ENCODE measurements at regions not wholly inside any gene's neighbourhood (a gene's known extent, or its start where the extent isn't known, plus 50 kb on each side); places are given as distances from the start of the nearest gene placed in this dataset.

- TF ChIP-seq, protein P1, sequence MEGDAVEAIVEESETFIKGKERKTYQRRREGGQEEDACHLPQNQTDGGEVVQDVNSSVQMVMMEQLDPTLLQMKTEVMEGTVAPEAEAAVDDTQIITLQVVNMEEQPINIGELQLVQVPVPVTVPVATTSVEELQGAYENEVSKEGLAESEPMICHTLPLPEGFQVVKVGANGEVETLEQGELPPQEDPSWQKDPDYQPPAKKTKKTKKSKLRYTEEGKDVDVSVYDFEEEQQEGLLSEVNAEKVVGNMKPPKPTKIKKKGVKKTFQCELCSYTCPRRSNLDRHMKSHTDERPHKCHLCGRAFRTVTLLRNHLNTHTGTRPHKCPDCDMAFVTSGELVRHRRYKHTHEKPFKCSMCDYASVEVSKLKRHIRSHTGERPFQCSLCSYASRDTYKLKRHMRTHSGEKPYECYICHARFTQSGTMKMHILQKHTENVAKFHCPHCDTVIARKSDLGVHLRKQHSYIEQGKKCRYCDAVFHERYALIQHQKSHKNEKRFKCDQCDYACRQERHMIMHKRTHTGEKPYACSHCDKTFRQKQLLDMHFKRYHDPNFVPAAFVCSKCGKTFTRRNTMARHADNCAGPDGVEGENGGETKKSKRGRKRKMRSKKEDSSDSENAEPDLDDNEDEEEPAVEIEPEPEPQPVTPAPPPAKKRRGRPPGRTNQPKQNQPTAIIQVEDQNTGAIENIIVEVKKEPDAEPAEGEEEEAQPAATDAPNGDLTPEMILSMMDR (IDR thresholded peaks at IDR 0.05; ENCODE audit: poor library complexity), result no peak
- TF ChIP-seq EZH2phosphoT487 (IDR thresholded peaks at IDR 0.05; ENCODE audit: low read depth, severe bottlenecking, unreplicated experiment), result no peak
- TF ChIP-seq EZH2 (IDR thresholded peaks at IDR 0.05; ENCODE audit: borderline replicate concordance), result no peak
Measured at GRCh38 chr7:112989531-112989930, 97.1 kb downstream of the GPR85 start.

Data from hepatocyte (in vitro differentiated cells).